GM23338 (cell line): ENCODE measurements at regions not wholly inside any gene's neighbourhood (a gene's known extent, or its start where the extent isn't known, plus 50 kb on each side); places are given as distances from the start of the nearest gene placed in this dataset.

Experiments used
- ATAC-seq: fragments of 200-7000 bp; cut with Tn5 transposase; 3 replicates; pipeline ENCODE4 v1.9.1; 2020
- DNase-seq: peaks from one replicate; pipeline ENCODE4 v3.0.0-alpha.2; 2015; ENCODE audit warnings: low spot score
- H2AFZ ChIP-seq: fragments of 200-600 bp; sonication (generic); 2 replicates; pipeline ENCODE4 v1.8.0; 2016; ENCODE audit warnings: antibody characterized with exemption, mild to moderate bottlenecking, moderate library complexity
- H3F3A ChIP-seq: fragments of 200-600 bp; sonication (generic); replicated peaks from 2 replicates; pipeline ENCODE4 v1.8.0; 2017; ENCODE audit warnings: antibody characterized with exemption, mixed run types, low read depth
- H3K27ac ChIP-seq: fragments of 200-600 bp; sonication (generic); 2 replicates; pipeline ENCODE4 v1.6.1; 2016; ENCODE audit warnings: low read depth
- H3K27me3 ChIP-seq: fragments of 200-600 bp; sonication (generic); 2 replicates; pipeline ENCODE4 v1.8.0; 2016; ENCODE audit warnings: mild to moderate bottlenecking, mixed run types, moderate library complexity; ENCODE audit not compliant: insufficient read depth
- H3K36me3 ChIP-seq: fragments of 200-600 bp; sonication (generic); 2 replicates; pipeline ENCODE4 v1.8.0; 2016; ENCODE audit warnings: mild to moderate bottlenecking; ENCODE audit not compliant: insufficient read depth
- H3K4me1 ChIP-seq: fragments of 200-600 bp; sonication (generic); 2 replicates; pipeline ENCODE4 v1.8.0; 2016; ENCODE audit warnings: mild to moderate bottlenecking, moderate library complexity; ENCODE audit not compliant: insufficient read depth
- H3K4me2 ChIP-seq: fragments of 200-600 bp; sonication (generic); 2 replicates; pipeline ENCODE4 v1.7.1; 2017; ENCODE audit warnings: mixed run types
- H3K4me3 ChIP-seq: fragments of 200-600 bp; sonication (generic); 2 replicates; pipeline ENCODE4 v1.6.1; 2016; ENCODE audit warnings: mixed run types
- H3K79me2 ChIP-seq: fragments of 200-600 bp; sonication (generic); replicated peaks from 2 replicates; pipeline ENCODE4 v1.8.0; 2017; ENCODE audit warnings: mild to moderate bottlenecking; ENCODE audit not compliant: insufficient read depth
- H3K9me2 ChIP-seq: fragments of 200-600 bp; sonication (generic); 2 replicates; pipeline ENCODE4 v1.8.0; 2017; ENCODE audit not compliant: insufficient read depth
- H4K20me1 ChIP-seq: fragments of 200-600 bp; sonication (generic); replicated peaks from 2 replicates; pipeline ENCODE4 v1.8.0; 2017; ENCODE audit warnings: mild to moderate bottlenecking; ENCODE audit not compliant: insufficient read depth
- H3K27ac Mint-ChIP-seq: 2 replicates; pipeline ENCODE4 v1.8.0; 2020; ENCODE audit warnings: inconsistent platforms, mild to moderate bottlenecking, moderate library complexity, mixed read lengths
- H3K27me3 Mint-ChIP-seq: 3 replicates; pipeline ENCODE4 v1.8.0; 2022; ENCODE audit warnings: low read depth, mild to moderate bottlenecking, moderate library complexity, mixed read lengths, inconsistent platforms; ENCODE audit not compliant: insufficient read depth, poor library complexity
- H3K36me3 Mint-ChIP-seq: 3 replicates; pipeline ENCODE4 v1.8.0; 2021; ENCODE audit warnings: low read depth, mild to moderate bottlenecking, inconsistent platforms, moderate library complexity, mixed read lengths
- H3K4me1 Mint-ChIP-seq: 3 replicates; pipeline ENCODE4 v1.8.0; 2020; ENCODE audit warnings: mild to moderate bottlenecking, inconsistent platforms, mixed read lengths
- H3K4me3 Mint-ChIP-seq: 3 replicates; pipeline ENCODE4 v1.8.0; 2021; ENCODE audit warnings: moderate library complexity, mild to moderate bottlenecking, inconsistent platforms, mixed read lengths
- H3K9me3 Mint-ChIP-seq: 3 replicates; pipeline ENCODE4 v1.8.0; 2020; ENCODE audit warnings: moderate library complexity, mild to moderate bottlenecking, inconsistent platforms, mixed read lengths
- CREB1 ChIP-seq: fragments of 250-450 bp; sonication (Bioruptor Pico); IDR thresholded peaks from 2 replicates; pipeline ENCODE4 v1.5.0; 2020; ENCODE audit warnings: low read depth, mild to moderate bottlenecking, moderate library complexity
- CTCF ChIP-seq, 2 experiments: fragments of 200-600 bp in 1 of 2; sonication (generic) in 1 of 2; conservative IDR thresholded peaks; 2 replicates each; pipeline versions ENCODE4 v1.5.1 to v1.6.1; 2016 to 2017; ENCODE audit warnings: antibody characterized with exemption in 2 of 2, low read depth in 2 of 2, mild to moderate bottlenecking in 2 of 2, moderate library complexity in 1 of 2
- ETS1 ChIP-seq: IDR thresholded peaks from 2 replicates; pipeline ENCODE4 v1.6.1; 2016; ENCODE audit warnings: antibody characterized with exemption
- EZH2 ChIP-seq: fragments of 200-600 bp; sonication (generic); IDR thresholded peaks from one replicate; pipeline ENCODE4 v1.8.0; 2017; ENCODE audit warnings: antibody characterized with exemption, mild to moderate bottlenecking, low read depth; ENCODE audit not compliant: unreplicated experiment
- EZH2phosphoT487 ChIP-seq: fragments of 200-600 bp; sonication (generic); IDR thresholded peaks from one replicate; pipeline ENCODE4 v1.8.1; 2018; ENCODE audit warnings: antibody characterized with exemption; ENCODE audit not compliant: unreplicated experiment
- JUNB ChIP-seq: IDR thresholded peaks from one replicate; pipeline ENCODE4 v1.6.1; 2016; ENCODE audit warnings: antibody characterized with exemption; ENCODE audit not compliant: unreplicated experiment
- NANOG ChIP-seq: IDR thresholded peaks from 2 replicates; pipeline ENCODE4 v1.6.1; 2016; ENCODE audit warnings: antibody characterized with exemption, borderline replicate concordance
- REST ChIP-seq: IDR thresholded peaks from one replicate; pipeline ENCODE4 v1.6.1; 2018; ENCODE audit warnings: antibody characterized with exemption; ENCODE audit not compliant: unreplicated experiment
- STAT1 ChIP-seq: IDR thresholded peaks from one replicate; pipeline ENCODE4 v1.6.1; 2016; ENCODE audit warnings: antibody characterized with exemption; ENCODE audit not compliant: unreplicated experiment
- ZNF114 ChIP-seq: fragments of 250-450 bp; sonication (Bioruptor Pico); IDR thresholded peaks from 2 replicates; pipeline ENCODE4 v1.5.0; 2020; ENCODE audit warnings: mild to moderate bottlenecking, moderate library complexity
- ZNF331 ChIP-seq: fragments of 250-450 bp; sonication (Bioruptor Pico); IDR thresholded peaks from 2 replicates; pipeline ENCODE4 v1.5.0; 2020; ENCODE audit warnings: low read depth, mild to moderate bottlenecking, moderate library complexity

- no peak overlapping the region for H2AFZ ChIP-seq
- no peak overlapping the region for H3K27ac ChIP-seq
- H3K4me1 Mint-ChIP-seq: no peaks in the 10 kb centered on the region
- H3K79me2 ChIP-seq: no peaks in the 10 kb centered on the region
- no peaks in the 10 kb centered on the region for H3K27me3 ChIP-seq
- no peak for TF ChIP-seq STAT1
- TF ChIP-seq EZH2phosphoT487: no peak
- no peak for TF ChIP-seq EZH2
- H3K4me2 ChIP-seq: no peak overlapping the region
- H3K9me3 Mint-ChIP-seq: peaks cover 18% of the 10 kb centered on the region
- no peaks in the 10 kb centered on the region for H3K4me1 ChIP-seq
- H4K20me1 ChIP-seq: no peaks in the 10 kb centered on the region
- ATAC-seq (no peak), DNase-seq (no peak)
- peaks cover 3% of the 10 kb centered on the region for H3K9me2 ChIP-seq
- H3K4me3 Mint-ChIP-seq: no peak overlapping the region
- no peaks in the 10 kb centered on the region for H3K27me3 Mint-ChIP-seq
- H3K36me3 ChIP-seq: no peaks in the 10 kb centered on the region
- no peak overlapping the region for H3K4me3 ChIP-seq
- no peaks in the 10 kb centered on the region for H3F3A ChIP-seq
- H3K27ac Mint-ChIP-seq: no peak overlapping the region
- peaks cover 14% of the 10 kb centered on the region; the same call in 2 of the 3 replicates for H3K36me3 Mint-ChIP-seq
These were observed 200.6 kb downstream of the PTBP2 start for GRCh38 chr1:96922181-96922580.

GRCh38 chr1:96923753-96924152 lies 202.2 kb downstream of the PTBP2 start:
- no peak overlapping the region for H3K4me3 ChIP-seq
- DNase-seq: no peak
- peaks cover 3% of the 10 kb centered on the region for H3K9me2 ChIP-seq
- no peaks in the 10 kb centered on the region for H3K4me1 ChIP-seq
- peaks cover 20% of the 10 kb centered on the region; the same call in 2 of the 3 replicates for H3K36me3 Mint-ChIP-seq
- ATAC-seq: no peak
- H3F3A ChIP-seq: no peaks in the 10 kb centered on the region
- no peak overlapping the region for H3K4me3 Mint-ChIP-seq
- no peak overlapping the region for H2AFZ ChIP-seq
- no peak for TF ChIP-seq ZNF331 (CRISPR knock-in tag)
- TF ChIP-seq CTCF (conservative IDR thresholded peaks at IDR 0.05; ENCODE audit: low read depth in 2 of 2): no peak
- no peaks in the 10 kb centered on the region for H3K4me1 Mint-ChIP-seq
- H3K27ac Mint-ChIP-seq: no peak overlapping the region
- no peaks in the 10 kb centered on the region for H4K20me1 ChIP-seq
- no peaks in the 10 kb centered on the region for H3K27me3 Mint-ChIP-seq
- no peaks in the 10 kb centered on the region for H3K79me2 ChIP-seq
- H3K36me3 ChIP-seq: no peaks in the 10 kb centered on the region
- no peaks in the 10 kb centered on the region for H3K27me3 ChIP-seq
- H3K4me2 ChIP-seq: no peak overlapping the region
- H3K9me3 Mint-ChIP-seq: peaks cover 32% of the 10 kb centered on the region
- H3K27ac ChIP-seq: no peak overlapping the region

GRCh38 chr1:96926176-96926575 lies 204.6 kb downstream of the PTBP2 start:
- Histone ChIP-seq H4K20me1 (no peaks in the 10 kb centered on the region), H3K4me1 (no peaks in the 10 kb centered on the region), H3K4me3 (no peak overlapping the region), H3K27me3 (no peaks in the 10 kb centered on the region), H3K27ac (no peak overlapping the region), H3K9me2 (peaks cover 3% of the 10 kb centered on the region), H3K36me3 (no peaks in the 10 kb centered on the region), H3F3A (no peaks in the 10 kb centered on the region), H3K79me2 (no peaks in the 10 kb centered on the region), H2AFZ (no peak overlapping the region), H3K4me2 (no peak overlapping the region)
- Mint-ChIP-seq H3K27ac (no peak overlapping the region), H3K4me3 (no peak overlapping the region), H3K36me3 (peaks cover 24% of the 10 kb centered on the region; the same call in 2 of the 3 replicates), H3K9me3 (peaks cover 36% of the 10 kb centered on the region), H3K27me3 (no peaks in the 10 kb centered on the region), H3K4me1 (no peaks in the 10 kb centered on the region)
- ATAC-seq (no peak), DNase-seq (no peak)
- TF ChIP-seq NANOG (no peak), ETS1 (no peak), REST (no peak), JUNB (no peak), STAT1 (no peak), ZNF114 (CRISPR knock-in tag) (no peak), CREB1 (CRISPR knock-in tag) (no peak), CTCF (conservative IDR thresholded peaks at IDR 0.05; ENCODE audit: low read depth in 2 of 2) (no peak), EZH2 (no peak)
